ENCODE measurements at regions not wholly inside any gene's neighbourhood (a gene's known extent, or its start where the extent isn't known, plus 50 kb on each side); places are given as distances from the start of the nearest gene placed in this dataset.

DNA sequence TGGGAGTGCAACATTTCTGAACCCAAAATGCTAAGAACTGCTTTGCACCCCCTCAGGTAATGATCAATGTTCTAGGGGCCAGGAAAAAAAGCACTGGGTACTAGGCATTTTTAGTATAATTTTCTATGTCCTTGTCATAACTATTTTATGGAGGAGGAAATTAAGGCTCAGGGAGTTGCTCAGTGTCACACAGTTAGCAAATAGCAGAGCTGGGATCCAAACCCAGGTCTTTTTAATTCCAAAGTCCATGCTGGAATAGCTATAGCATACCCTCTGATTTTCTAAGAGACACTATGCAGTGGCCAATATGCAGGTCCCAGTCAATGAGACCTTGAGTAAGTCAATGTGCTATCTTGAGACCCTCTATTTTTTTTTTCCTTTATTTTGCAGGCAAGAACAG, 394.5 kb upstream of the USP24 start:
- no peak for TF ChIP-seq CTCF (conservative IDR thresholded peaks at IDR 0.05; ENCODE audit: low read length)
- TF ChIP-seq EZH2phosphoT487 (IDR thresholded peaks at IDR 0.05; ENCODE audit: borderline replicate concordance, low read depth, low read length): no peak
